ENCODE measurements at regions not wholly inside any gene's neighbourhood (a gene's known extent, or its start where the extent isn't known, plus 50 kb on each side); places are given as distances from the start of the nearest gene placed in this dataset.
A peak's percentile ranks its signal among the peaks of the same experiment; 100 is the strongest.

DNA sequence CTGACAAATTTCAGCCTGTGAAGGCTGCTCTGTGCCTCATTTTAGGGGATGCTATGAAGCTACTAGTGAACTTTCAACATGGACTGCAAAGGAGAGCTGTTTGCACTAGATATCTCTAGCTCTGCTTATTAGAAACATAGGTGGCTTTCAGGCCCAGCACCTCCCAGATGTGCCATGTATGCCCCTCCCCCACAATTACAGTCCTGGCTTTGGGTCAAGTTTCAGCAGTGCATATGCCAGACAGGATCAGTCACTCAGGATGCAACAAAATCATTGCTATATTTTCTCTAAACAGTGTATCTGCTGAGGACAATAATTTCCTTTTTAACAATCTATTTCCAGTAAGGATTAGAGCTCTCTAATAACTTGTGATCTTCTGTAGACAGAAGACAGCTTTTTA, 178.8 kb upstream of the STAC start (continued):
- TF ChIP-seq ZSCAN23 (tag by site-specific recombination; IDR thresholded peaks at IDR 0.05) (no peak), ZNF341 (tag by site-specific recombination; IDR thresholded peaks at IDR 0.05; ENCODE audit: low read depth) (no peak), ZNF16 (tag by site-specific recombination; IDR thresholded peaks at IDR 0.05; ENCODE audit: low read depth) (no peak), ZNF302 (tag by site-specific recombination; IDR thresholded peaks at IDR 0.05; ENCODE audit: low read depth) (no peak), ZNF211 (tag by site-specific recombination; IDR thresholded peaks at IDR 0.05; ENCODE audit: low read depth) (no peak), KLF9 (tag by site-specific recombination; IDR thresholded peaks at IDR 0.05; ENCODE audit: low read depth) (no peak), ZNF629 (tag by site-specific recombination; IDR thresholded peaks at IDR 0.05) (no peak), ZNF324 (tag by site-specific recombination; IDR thresholded peaks at IDR 0.05) (no peak), ZNF426 (tag by site-specific recombination; IDR thresholded peaks at IDR 0.05) (no peak)
- TF ChIP-seq, protein P1, sequence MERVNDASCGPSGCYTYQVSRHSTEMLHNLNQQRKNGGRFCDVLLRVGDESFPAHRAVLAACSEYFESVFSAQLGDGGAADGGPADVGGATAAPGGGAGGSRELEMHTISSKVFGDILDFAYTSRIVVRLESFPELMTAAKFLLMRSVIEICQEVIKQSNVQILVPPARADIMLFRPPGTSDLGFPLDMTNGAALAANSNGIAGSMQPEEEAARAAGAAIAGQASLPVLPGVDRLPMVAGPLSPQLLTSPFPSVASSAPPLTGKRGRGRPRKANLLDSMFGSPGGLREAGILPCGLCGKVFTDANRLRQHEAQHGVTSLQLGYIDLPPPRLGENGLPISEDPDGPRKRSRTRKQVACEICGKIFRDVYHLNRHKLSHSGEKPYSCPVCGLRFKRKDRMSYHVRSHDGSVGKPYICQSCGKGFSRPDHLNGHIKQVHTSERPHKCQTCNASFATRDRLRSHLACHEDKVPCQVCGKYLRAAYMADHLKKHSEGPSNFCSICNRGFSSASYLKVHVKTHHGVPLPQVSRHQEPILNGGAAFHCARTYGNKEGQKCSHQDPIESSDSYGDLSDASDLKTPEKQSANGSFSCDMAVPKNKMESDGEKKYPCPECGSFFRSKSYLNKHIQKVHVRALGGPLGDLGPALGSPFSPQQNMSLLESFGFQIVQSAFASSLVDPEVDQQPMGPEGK (tag by site-specific recombination; IDR thresholded peaks at IDR 0.05), result no peak
- TF ChIP-seq, protein P2, sequence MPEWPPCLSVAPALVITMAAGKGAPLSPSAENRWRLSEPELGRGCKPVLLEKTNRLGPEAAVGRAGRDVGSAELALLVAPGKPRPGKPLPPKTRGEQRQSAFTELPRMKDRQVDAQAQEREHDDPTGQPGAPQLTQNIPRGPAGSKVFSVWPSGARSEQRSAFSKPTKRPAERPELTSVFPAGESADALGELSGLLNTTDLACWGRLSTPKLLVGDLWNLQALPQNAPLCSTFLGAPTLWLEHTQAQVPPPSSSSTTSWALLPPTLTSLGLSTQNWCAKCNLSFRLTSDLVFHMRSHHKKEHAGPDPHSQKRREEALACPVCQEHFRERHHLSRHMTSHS (tag by site-specific recombination; IDR thresholded peaks at IDR 0.05), result no peak

DNA sequence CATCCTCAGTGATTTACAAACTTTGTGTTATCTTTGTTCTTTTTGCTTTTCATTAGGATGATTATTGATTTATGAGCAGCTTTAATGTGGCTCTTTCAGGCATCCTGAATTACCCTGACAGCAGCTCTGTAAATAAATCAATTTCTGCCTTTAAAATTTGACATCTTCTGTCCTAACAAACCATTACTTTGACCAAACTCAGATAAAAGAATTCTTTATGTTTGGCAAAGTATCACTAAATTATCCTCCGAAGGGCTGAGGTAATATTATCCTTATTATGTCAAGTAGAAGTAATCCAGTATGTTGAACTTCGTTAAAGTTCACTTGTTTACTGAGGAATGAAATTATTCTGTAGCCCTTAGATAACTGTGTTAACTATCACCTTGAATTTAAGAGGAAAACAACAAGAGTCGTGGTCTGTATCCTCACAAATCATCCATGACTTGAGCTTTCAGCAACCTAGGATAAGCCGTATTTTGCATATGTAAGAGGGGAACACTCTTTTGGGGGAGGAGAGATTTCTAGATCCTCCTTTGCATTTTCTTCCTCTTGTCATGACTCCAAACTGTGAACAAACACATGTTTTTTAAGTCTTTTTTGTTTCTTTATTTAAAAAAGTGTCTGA, 173.2 kb upstream of the STAC start:
- ChIA-PET POLR2A (no interaction called here), CTCF (interaction anchor here (0.6 kb wide), 1 partner anchor 330 kb away, joined by 5 read pairs; no protein-coding TSS in a partner anchor)
- H3K4me3 ChIP-seq (ENCODE audit: low read depth, low read length), result no peak overlapping the region
- no peaks in the 10 kb centered on the region for H3K36me3 ChIP-seq (ENCODE audit: control insufficient read depth in 2 of 2, insufficient read depth in 1 of 2, low read length in 2 of 2)
- peaks cover 13% of the 10 kb centered on the region for H3K4me1 ChIP-seq (ENCODE audit: control insufficient read depth, insufficient read depth, low read length)
- no peaks in the 10 kb centered on the region for H3K9me3 ChIP-seq (ENCODE audit: control insufficient read depth, insufficient read depth, low read depth, low read length)
- no peak overlapping the region for H3K27ac ChIP-seq (ENCODE audit: extremely low read depth, low read depth, low read length)
- TF ChIP-seq ZXDB (tag by site-specific recombination; IDR thresholded peaks at IDR 0.05) (peak; percentile 81; the same call in 1 of the 2 replicates), SP7 (tag by site-specific recombination; IDR thresholded peaks at IDR 0.05) (0 out of 2 replicates have a peak, but pooled peaks have one; percentile 13), FEZF1 (tag by site-specific recombination; IDR thresholded peaks at IDR 0.05) (peak; percentile 97), OSR2 (tag by site-specific recombination; IDR thresholded peaks at IDR 0.05) (peak; percentile 27; the same call in 1 of the 2 replicates), ZSCAN30 (tag by site-specific recombination; IDR thresholded peaks at IDR 0.05) (0 out of 2 replicates have a peak, but pooled peaks have one; percentile 15), GLIS1 (tag by site-specific recombination; IDR thresholded peaks at IDR 0.05) (no peak), IKZF3 (tag by site-specific recombination; IDR thresholded peaks at IDR 0.05) (peak; percentile 53), ZNF426 (tag by site-specific recombination; IDR thresholded peaks at IDR 0.05) (peak; percentile 14; the same call in 1 of the 2 replicates), TCF7L2 (IDR thresholded peaks at IDR 0.05; ENCODE audit: borderline replicate concordance, low read depth, low read length) (peak; percentile 97), OVOL3 (tag by site-specific recombination; IDR thresholded peaks at IDR 0.05) (0 out of 2 replicates have a peak, but pooled peaks have one; percentile 11), ZNF366 (tag by site-specific recombination; conservative IDR thresholded peaks at IDR 0.05) (peak; percentile 50), ZNF350 (tag by site-specific recombination; IDR thresholded peaks at IDR 0.05) (peak; percentile 60; the same call in 1 of the 2 replicates)
- TF ChIP-seq, protein P3, sequence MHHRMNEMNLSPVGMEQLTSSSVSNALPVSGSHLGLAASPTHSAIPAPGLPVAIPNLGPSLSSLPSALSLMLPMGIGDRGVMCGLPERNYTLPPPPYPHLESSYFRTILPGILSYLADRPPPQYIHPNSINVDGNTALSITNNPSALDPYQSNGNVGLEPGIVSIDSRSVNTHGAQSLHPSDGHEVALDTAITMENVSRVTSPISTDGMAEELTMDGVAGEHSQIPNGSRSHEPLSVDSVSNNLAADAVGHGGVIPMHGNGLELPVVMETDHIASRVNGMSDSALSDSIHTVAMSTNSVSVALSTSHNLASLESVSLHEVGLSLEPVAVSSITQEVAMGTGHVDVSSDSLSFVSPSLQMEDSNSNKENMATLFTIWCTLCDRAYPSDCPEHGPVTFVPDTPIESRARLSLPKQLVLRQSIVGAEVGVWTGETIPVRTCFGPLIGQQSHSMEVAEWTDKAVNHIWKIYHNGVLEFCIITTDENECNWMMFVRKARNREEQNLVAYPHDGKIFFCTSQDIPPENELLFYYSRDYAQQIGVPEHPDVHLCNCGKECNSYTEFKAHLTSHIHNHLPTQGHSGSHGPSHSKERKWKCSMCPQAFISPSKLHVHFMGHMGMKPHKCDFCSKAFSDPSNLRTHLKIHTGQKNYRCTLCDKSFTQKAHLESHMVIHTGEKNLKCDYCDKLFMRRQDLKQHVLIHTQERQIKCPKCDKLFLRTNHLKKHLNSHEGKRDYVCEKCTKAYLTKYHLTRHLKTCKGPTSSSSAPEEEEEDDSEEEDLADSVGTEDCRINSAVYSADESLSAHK (tag by site-specific recombination; IDR thresholded peaks at IDR 0.05), result peak; percentile 42; the same call in 1 of the 2 replicates
- TF ChIP-seq, protein P4, sequence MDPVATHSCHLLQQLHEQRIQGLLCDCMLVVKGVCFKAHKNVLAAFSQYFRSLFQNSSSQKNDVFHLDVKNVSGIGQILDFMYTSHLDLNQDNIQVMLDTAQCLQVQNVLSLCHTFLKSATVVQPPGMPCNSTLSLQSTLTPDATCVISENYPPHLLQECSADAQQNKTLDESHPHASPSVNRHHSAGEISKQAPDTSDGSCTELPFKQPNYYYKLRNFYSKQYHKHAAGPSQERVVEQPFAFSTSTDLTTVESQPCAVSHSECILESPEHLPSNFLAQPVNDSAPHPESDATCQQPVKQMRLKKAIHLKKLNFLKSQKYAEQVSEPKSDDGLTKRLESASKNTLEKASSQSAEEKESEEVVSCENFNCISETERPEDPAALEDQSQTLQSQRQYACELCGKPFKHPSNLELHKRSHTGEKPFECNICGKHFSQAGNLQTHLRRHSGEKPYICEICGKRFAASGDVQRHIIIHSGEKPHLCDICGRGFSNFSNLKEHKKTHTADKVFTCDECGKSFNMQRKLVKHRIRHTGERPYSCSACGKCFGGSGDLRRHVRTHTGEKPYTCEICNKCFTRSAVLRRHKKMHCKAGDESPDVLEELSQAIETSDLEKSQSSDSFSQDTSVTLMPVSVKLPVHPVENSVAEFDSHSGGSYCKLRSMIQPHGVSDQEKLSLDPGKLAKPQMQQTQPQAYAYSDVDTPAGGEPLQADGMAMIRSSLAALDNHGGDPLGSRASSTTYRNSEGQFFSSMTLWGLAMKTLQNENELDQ (tag by site-specific recombination; IDR thresholded peaks at IDR 0.05; ENCODE audit: low read depth), result no peak
- TF ChIP-seq, protein P5, sequence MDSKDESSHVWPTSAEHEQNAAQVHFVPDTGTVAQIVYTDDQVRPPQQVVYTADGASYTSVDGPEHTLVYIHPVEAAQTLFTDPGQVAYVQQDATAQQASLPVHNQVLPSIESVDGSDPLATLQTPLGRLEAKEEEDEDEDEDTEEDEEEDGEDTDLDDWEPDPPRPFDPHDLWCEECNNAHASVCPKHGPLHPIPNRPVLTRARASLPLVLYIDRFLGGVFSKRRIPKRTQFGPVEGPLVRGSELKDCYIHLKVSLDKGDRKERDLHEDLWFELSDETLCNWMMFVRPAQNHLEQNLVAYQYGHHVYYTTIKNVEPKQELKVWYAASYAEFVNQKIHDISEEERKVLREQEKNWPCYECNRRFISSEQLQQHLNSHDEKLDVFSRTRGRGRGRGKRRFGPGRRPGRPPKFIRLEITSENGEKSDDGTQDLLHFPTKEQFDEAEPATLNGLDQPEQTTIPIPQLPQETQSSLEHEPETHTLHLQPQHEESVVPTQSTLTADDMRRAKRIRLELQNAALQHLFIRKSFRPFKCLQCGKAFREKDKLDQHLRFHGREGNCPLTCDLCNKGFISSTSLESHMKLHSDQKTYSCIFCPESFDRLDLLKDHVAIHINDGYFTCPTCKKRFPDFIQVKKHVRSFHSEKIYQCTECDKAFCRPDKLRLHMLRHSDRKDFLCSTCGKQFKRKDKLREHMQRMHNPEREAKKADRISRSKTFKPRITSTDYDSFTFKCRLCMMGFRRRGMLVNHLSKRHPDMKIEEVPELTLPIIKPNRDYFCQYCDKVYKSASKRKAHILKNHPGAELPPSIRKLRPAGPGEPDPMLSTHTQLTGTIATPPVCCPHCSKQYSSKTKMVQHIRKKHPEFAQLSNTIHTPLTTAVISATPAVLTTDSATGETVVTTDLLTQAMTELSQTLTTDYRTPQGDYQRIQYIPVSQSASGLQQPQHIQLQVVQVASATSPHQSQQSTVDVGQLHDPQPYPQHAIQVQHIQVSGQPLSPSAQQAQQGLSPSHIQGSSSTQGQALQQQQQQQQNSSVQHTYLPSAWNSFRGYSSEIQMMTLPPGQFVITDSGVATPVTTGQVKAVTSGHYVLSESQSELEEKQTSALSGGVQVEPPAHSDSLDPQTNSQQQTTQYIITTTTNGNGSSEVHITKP (tag by site-specific recombination; IDR thresholded peaks at IDR 0.05), result 0 out of 2 replicates have a peak, but pooled peaks have one; percentile 14

All from HEK293 (cell line).